ENCODE measurements at regions not wholly inside any gene's neighbourhood (a gene's known extent, or its start where the extent isn't known, plus 50 kb on each side); places are given as distances from the start of the nearest gene placed in this dataset.
"Not testable (repeated sequence)": the region's sequence is repeated elsewhere in the genome, so short reads cannot be mapped to it uniquely, and the experiment has no call there.

DNA sequence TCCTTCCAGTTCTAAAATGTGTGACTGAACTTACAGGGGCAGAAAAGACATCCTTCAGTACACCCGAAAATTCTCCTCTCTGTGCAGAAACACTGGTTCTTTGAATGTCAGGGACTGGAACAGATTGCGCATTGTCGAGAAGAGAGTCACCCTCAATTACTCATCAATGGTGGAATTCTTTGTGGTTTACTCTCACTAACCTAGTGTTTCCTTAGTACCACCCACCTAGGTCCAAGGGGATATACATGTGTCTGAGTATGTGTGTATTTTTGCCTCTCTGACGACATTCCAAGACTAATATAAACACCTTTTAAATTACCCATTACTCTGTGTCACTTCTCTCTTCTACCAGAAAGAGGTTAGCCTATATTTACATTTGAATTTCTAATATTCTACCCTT lies 660.8 kb downstream of the TLE1 start:
- H3K4me1 ChIP-seq (replicated peaks in 1 of 2), result peaks cover 0 to 3% of the 10 kb centered on the region in 2 donors
- no peaks in the 10 kb centered on the region for H3K9me3 ChIP-seq (replicated peaks in 1 of 3)
- H3K27me3 ChIP-seq, result no peaks in the 10 kb centered on the region
- intact Hi-C loops (cut with DNase I), result no loop called here
- H3K36me3 ChIP-seq (replicated peaks in 1 of 2), result no peaks in the 10 kb centered on the region
- H3K4me3 ChIP-seq, result no peak overlapping the region
- 83 to 93% (median 91%) methylated on average over 4 of the region's 4 CpGs for WGBS, 4 donors
- H3K27ac ChIP-seq, result no peak overlapping the region
- TF ChIP-seq, protein P1, sequence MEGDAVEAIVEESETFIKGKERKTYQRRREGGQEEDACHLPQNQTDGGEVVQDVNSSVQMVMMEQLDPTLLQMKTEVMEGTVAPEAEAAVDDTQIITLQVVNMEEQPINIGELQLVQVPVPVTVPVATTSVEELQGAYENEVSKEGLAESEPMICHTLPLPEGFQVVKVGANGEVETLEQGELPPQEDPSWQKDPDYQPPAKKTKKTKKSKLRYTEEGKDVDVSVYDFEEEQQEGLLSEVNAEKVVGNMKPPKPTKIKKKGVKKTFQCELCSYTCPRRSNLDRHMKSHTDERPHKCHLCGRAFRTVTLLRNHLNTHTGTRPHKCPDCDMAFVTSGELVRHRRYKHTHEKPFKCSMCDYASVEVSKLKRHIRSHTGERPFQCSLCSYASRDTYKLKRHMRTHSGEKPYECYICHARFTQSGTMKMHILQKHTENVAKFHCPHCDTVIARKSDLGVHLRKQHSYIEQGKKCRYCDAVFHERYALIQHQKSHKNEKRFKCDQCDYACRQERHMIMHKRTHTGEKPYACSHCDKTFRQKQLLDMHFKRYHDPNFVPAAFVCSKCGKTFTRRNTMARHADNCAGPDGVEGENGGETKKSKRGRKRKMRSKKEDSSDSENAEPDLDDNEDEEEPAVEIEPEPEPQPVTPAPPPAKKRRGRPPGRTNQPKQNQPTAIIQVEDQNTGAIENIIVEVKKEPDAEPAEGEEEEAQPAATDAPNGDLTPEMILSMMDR (IDR thresholded peaks at IDR 0.05), result no peak
- no peak for TF ChIP-seq POLR2A (IDR thresholded peaks at IDR 0.05)
- DNase-seq, result no peak

DNA sequence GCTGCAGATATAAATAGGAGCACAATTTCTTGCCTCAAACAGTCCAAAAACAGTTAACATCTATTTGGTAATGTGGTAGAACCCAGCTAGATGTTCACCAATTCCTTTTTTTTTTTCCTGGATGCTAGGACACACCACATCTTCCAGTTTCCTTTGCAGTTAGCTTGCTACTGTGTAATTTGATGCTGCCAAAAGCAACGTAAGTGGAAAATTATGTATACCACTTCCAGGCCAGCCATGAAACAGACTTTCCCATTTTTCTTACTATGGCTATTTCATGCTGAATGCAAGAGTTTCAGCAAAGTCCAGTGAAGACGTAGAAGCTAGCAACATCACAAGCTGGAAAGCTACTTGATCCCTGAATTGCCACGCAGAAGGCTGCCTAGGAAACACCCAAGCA lies 667.2 kb downstream of the TLE1 start:
- no peaks in the 10 kb centered on the region for H3K4me1 ChIP-seq (replicated peaks in 1 of 2)
- no peak overlapping the region for H3K4me3 ChIP-seq
- no peak overlapping the region for H3K27ac ChIP-seq
- no peaks in the 10 kb centered on the region for H3K27me3 ChIP-seq
- no peak for TF ChIP-seq POLR2A (IDR thresholded peaks at IDR 0.05)
- TF ChIP-seq, protein P1 (IDR thresholded peaks at IDR 0.05), result no peak
- H3K9me3 ChIP-seq (replicated peaks in 1 of 3), result no peaks in the 10 kb centered on the region
- WGBS, 4 donors, result 55 to 79% (median 65%) methylated on average over 3 of the region's 3 CpGs
- H3K36me3 ChIP-seq (replicated peaks in 1 of 2), result no peaks in the 10 kb centered on the region
- no peak for DNase-seq
- intact Hi-C loops (cut with DNase I), result no loop called here

DNA sequence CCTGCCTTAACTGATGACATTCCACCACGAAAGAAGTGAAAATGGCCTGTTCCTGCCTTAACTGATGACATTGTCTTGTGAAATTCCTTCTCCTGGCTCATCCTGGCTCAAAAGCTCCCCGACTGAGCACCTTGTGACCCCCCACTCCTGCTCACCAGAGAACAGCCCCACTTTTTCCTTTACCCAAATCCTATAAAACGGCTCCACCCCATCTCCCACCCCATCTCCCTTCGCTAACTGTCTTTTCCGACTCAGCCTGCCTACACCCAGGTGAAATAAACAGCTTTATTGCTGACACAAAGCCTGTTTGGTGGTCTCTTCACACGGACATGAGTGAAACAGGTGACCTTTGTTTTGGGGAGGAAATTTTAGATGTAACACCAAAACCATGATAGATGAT lies 674.4 kb downstream of the TLE1 start:
- not testable (repeated sequence) for H3K4me3 ChIP-seq, DNase-seq

DNA sequence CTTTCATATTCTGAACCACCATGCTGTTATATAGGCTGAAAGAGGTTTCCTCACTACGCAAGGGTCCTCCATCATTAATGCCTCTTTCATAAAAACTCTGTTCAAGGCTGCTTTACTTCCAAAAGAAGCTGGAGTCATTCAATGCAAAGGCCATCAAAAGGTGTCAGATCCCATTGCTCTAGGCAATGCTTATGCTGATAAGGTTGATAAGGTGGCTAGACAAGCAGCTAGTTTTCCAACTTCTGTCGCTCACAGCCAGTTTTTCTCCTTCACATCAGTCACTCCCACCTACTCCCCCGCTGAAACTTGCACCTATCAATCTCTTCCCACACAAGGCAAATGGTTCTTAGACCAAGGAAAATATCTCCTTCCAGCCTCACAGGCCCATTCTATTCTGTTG lies 676.2 kb downstream of the TLE1 start:
- not testable (repeated sequence) for H3K27me3 ChIP-seq
- WGBS, 4 donors, result 82 to 98% (median 83%) methylated on average over 3 of the region's 3 CpGs

More for the DNA sequence above, 674.4 kb downstream of the TLE1 start:
- H3K9me3 ChIP-seq (replicated peaks in 1 of 3); H3K36me3 ChIP-seq (replicated peaks in 1 of 2); H3K27ac ChIP-seq; intact Hi-C loops (cut with DNase I); H3K4me1 ChIP-seq (replicated peaks in 1 of 2); H3K27me3 ChIP-seq: not testable (repeated sequence)
- WGBS, 4 donors, result 75 to 89% (median 83%) methylated on average over 5 to 6 of the region's 6 CpGs

DNA sequence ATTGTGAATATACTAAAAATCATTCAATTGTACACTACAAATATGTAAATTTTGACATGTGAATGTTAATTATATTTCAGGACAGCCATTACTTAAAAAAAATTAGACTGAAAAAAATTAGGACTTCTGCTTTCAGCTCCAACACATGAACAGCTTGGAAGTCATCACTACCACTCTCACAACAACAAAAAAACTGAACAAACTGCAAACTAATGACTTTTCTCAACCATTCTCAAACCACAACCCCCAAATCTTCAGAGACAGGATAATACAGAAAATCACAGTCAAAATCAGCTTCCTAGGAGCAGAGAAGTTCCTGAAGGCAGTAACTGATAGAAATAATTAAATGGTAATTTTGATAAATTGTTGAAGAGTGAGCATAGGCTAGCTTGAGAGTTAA lies 686.4 kb downstream of the TLE1 start:
- H3K9me3 ChIP-seq (replicated peaks in 1 of 3), result no peaks in the 10 kb centered on the region
- no peaks in the 10 kb centered on the region for H3K4me1 ChIP-seq (replicated peaks in 1 of 2)
- no peaks in the 10 kb centered on the region for H3K36me3 ChIP-seq (replicated peaks in 1 of 2)
- H3K27me3 ChIP-seq, result no peaks in the 10 kb centered on the region
- TF ChIP-seq, protein P1 (IDR thresholded peaks at IDR 0.05), result no peak
- no peak for TF ChIP-seq POLR2A (IDR thresholded peaks at IDR 0.05)
- no peak for DNase-seq
- intact Hi-C loops (cut with DNase I), result no loop called here
- no peak overlapping the region for H3K4me3 ChIP-seq
- H3K27ac ChIP-seq, result no peak overlapping the region

More for the DNA sequence above, 676.2 kb downstream of the TLE1 start:
- DNase-seq; H3K36me3 ChIP-seq (replicated peaks in 1 of 2); H3K27ac ChIP-seq; H3K4me3 ChIP-seq; H3K9me3 ChIP-seq (replicated peaks in 1 of 3); intact Hi-C loops (cut with DNase I); H3K4me1 ChIP-seq (replicated peaks in 1 of 2): not testable (repeated sequence)

Data from adrenal gland (tissue), 9 donors.